Brain microvascular endothelial cell (primary cell): ENCODE measurements at regions not wholly inside any gene's neighbourhood (a gene's known extent, or its start where the extent isn't known, plus 50 kb on each side); places are given as distances from the start of the nearest gene placed in this dataset.

ENCODE experiments used
- DNase-seq: peaks from one replicate; pipeline ENCODE4 v3.0.0-alpha.2; 2020
- H3K27ac ChIP-seq: fragments of 250-450 bp; sonication (Bioruptor Pico); 2 replicates; pipeline ENCODE4 v1.5.1; 2020; ENCODE audit warnings: mild to moderate bottlenecking, moderate library complexity
- H3K27me3 ChIP-seq: fragments of 250-450 bp; sonication (Bioruptor Pico); replicated peaks from 2 replicates; pipeline ENCODE4 v1.5.1; 2020; ENCODE audit warnings: mild to moderate bottlenecking
- H3K36me3 ChIP-seq: fragments of 250-450 bp; sonication (Bioruptor Pico); replicated peaks from 2 replicates; pipeline ENCODE4 v1.5.1; 2020; ENCODE audit warnings: mild to moderate bottlenecking
- H3K4me3 ChIP-seq: 2 replicates; pipeline ENCODE4 v1.5.1; 2011; ENCODE audit warnings: low read depth, mild to moderate bottlenecking, control low read depth, low read length, moderate library complexity
- in situ Hi-C: cut with HindIII; loops from 2 replicates; pipeline ENCODE4 v1.10.0; 2017; ENCODE audit warnings: low sequenced_read_pairs, low pct_ligation_motif_present
- TF ChIP-seq, protein P1 (sequence below): IDR thresholded peaks from 2 replicates; pipeline ENCODE4 v1.5.1; 2011; ENCODE audit warnings: low read depth, mild to moderate bottlenecking, moderate library complexity, low read length, control low read depth, inconsistent platforms; ENCODE audit errors: missing control alignments

DNA sequence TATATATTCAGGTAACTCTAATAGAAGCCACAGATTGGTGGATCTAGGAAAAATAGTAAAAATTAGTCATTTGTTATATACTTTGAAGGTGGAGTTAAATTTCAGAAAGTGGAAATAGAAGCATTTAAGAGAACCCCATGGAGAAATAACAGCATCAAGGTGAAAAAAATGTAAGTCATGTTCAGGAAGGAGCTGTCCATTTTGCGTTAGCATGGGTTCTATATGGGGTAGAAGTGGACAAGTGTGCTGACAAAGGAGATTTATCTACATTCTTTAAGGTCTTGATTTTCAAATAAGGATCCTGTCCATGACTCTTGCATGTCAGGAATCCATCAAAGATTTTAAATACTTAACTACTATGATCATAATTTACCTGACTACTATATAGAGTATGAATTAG is 50.2 kb upstream of the ROBO1 start:
- H3K36me3 ChIP-seq = no peaks in the 10 kb centered on the region
- H3K27me3 ChIP-seq = no peaks in the 10 kb centered on the region
- H3K27ac ChIP-seq = no peak overlapping the region
- no peak overlapping the region for H3K4me3 ChIP-seq
- DNase-seq = no peak
- TF ChIP-seq, protein P1, sequence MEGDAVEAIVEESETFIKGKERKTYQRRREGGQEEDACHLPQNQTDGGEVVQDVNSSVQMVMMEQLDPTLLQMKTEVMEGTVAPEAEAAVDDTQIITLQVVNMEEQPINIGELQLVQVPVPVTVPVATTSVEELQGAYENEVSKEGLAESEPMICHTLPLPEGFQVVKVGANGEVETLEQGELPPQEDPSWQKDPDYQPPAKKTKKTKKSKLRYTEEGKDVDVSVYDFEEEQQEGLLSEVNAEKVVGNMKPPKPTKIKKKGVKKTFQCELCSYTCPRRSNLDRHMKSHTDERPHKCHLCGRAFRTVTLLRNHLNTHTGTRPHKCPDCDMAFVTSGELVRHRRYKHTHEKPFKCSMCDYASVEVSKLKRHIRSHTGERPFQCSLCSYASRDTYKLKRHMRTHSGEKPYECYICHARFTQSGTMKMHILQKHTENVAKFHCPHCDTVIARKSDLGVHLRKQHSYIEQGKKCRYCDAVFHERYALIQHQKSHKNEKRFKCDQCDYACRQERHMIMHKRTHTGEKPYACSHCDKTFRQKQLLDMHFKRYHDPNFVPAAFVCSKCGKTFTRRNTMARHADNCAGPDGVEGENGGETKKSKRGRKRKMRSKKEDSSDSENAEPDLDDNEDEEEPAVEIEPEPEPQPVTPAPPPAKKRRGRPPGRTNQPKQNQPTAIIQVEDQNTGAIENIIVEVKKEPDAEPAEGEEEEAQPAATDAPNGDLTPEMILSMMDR = no peak
- in situ Hi-C loops = no loop called here
